ENCODE measurements at regions not wholly inside any gene's neighbourhood (a gene's known extent, or its start where the extent isn't known, plus 50 kb on each side); places are given as distances from the start of the nearest gene placed in this dataset.

DNA sequence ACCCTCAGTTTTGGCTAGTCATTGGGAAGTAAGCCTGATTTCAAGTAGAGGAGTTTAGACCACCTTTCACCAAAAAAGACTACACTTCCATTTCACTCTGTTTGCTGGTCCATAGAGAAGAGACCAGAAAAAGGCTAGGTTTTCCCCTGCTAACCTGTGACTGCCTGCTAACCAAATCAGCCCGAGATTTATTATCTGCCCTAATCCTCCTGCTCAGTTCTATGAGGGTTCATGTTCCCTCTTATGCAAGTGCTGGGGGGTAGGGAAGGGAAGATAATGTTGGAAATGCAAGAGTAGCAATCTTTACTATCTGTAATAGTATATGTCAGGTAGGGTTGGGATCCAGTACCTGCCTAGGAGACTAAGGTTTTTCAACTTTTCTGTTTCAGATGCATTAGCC is 51.6 kb upstream of the CCNG1 start:
- Histone ChIP-seq H3K9ac (ENCODE audit: low read length) (no peak overlapping the region), H3K9me3 (ENCODE audit: control insufficient read depth, insufficient read depth, low read depth, low read length) (no peaks in the 10 kb centered on the region), H3K27me3 (ENCODE audit: control insufficient read depth, insufficient read depth, low read length) (no peaks in the 10 kb centered on the region), H3K4me3 (ENCODE audit: low read depth, low read length) (no peak overlapping the region), H3K27ac (ENCODE audit: low read depth, low read length) (no peak overlapping the region), H3K4me1 (ENCODE audit: control insufficient read depth, insufficient read depth, low read length) (no peaks in the 10 kb centered on the region), H3K36me3 (ENCODE audit: control insufficient read depth, insufficient read depth, low read length) (no peaks in the 10 kb centered on the region)

DNA sequence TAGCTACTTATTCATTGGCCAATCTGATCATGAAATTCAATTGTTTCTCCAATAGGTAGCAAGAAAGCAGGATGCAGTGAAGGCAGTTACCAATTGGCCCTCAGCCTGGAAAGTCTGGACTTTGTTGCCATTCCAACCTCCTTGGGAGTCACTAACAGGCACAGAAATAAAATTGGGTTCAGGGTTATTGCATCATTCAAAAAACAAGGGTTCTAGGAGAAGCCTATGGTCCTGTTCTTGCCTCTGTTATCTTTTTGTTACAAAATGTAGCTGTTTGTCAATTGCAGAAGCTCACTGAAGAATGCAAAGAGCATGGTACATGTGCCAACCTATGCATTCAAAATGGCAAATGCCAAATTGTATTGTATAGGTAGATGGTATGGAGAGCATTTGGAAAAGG is 51.0 kb upstream of the CCNG1 start:
- Histone ChIP-seq H3K36me3 (ENCODE audit: control insufficient read depth, insufficient read depth, low read length) (no peaks in the 10 kb centered on the region), H3K9me3 (ENCODE audit: control insufficient read depth, insufficient read depth, low read depth, low read length) (no peaks in the 10 kb centered on the region), H3K4me3 (ENCODE audit: low read depth, low read length) (no peak overlapping the region), H3K4me1 (ENCODE audit: control insufficient read depth, insufficient read depth, low read length) (no peaks in the 10 kb centered on the region), H3K27ac (ENCODE audit: low read depth, low read length) (no peak overlapping the region), H3K9ac (ENCODE audit: low read length) (no peak overlapping the region), H3K27me3 (ENCODE audit: control insufficient read depth, insufficient read depth, low read length) (no peaks in the 10 kb centered on the region)

DNA sequence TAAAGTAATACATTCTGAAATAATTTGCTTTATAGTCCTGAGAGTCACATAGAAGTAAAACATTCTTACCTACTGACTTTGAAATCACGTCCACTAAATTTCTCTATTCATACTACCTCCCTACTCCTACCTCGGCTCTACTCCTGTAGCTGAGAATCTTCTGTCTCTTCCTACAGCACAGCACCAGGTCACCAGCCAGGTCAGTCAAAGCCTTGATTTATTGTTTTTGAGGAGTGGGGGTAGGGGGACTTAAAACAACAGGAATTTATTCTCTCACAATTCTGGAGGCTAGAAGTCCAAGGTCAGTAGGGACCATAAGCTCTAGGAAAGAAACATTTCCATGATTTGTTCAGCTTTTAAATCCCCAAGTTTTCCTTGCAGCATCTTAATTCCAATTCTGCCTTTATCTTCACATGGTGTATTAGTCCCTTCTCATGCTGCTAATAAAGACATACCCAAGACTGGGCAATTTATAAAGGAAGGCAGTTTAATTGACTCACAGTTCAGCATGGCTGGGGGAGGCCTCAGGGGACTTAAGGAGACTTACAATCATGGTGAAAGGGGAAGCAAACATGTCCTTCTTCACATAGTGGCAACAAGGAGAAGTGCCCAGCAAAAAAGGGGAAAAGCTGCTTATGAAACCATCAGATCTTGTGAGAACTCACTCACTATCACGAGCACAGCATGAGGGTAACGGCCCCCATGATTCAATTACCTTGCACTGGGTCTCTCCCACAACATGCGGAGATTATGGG is 49.6 kb upstream of the CCNG1 start:
- Histone ChIP-seq H3K27ac (ENCODE audit: low read depth, low read length) (no peak overlapping the region), H3K4me3 (ENCODE audit: low read depth, low read length) (no peak overlapping the region), H3K36me3 (ENCODE audit: control insufficient read depth, insufficient read depth, low read length) (no peaks in the 10 kb centered on the region), H3K4me1 (ENCODE audit: control insufficient read depth, insufficient read depth, low read length) (no peaks in the 10 kb centered on the region), H3K9ac (ENCODE audit: low read length) (no peak overlapping the region), H3K27me3 (ENCODE audit: control insufficient read depth, insufficient read depth, low read length) (no peaks in the 10 kb centered on the region), H3K9me3 (ENCODE audit: control insufficient read depth, insufficient read depth, low read depth, low read length) (no peaks in the 10 kb centered on the region)

Data from HUES6 (cell line).